Activated CD8-positive, alpha-beta memory T cell treated with anti-CD3 and anti-CD28 coated beads, Interleukin-2, amount 10 ng/mL, durations not matched to agents 7 days and 5 days (primary cell): ENCODE measurements at regions not wholly inside any gene's neighbourhood (a gene's known extent, or its start where the extent isn't known, plus 50 kb on each side); places are given as distances from the start of the nearest gene placed in this dataset.
A peak's percentile ranks its signal among the peaks of the same experiment; 100 is the strongest.

Experiments
- ATAC-seq: fragments of 150-1000 bp; cut with Tn5 transposase; one replicate; pipeline ENCODE4 v1.10.0; 2021; ENCODE audit warnings: moderate library complexity
- CTCF ChIA-PET: fragments of 350-600 bp; sonication (Branson Sonifier 250); formaldehyde crosslinking; loops from one replicate; lab custom pipeline; 2021; ENCODE audit warnings: antibody characterized with exemption; lab: Charles Lee
- DNase-seq: peaks from one replicate; pipeline ENCODE4 v3.0.0-alpha.2; 2020
- H3K27ac Mint-ChIP-seq: one replicate; pipeline ENCODE4 v1.8.0; 2021; ENCODE audit warnings: mild to moderate bottlenecking, mixed read lengths
- H3K27me3 Mint-ChIP-seq: one replicate; pipeline ENCODE4 v1.8.0; 2021; ENCODE audit warnings: mixed read lengths
- H3K36me3 Mint-ChIP-seq: one replicate; pipeline ENCODE4 v1.8.0; 2021; ENCODE audit warnings: mild to moderate bottlenecking, mixed read lengths
- H3K4me1 Mint-ChIP-seq: one replicate; pipeline ENCODE4 v1.8.0; 2021; ENCODE audit warnings: mixed read lengths
- H3K4me3 Mint-ChIP-seq: one replicate; pipeline ENCODE4 v1.8.0; 2021; ENCODE audit warnings: mild to moderate bottlenecking, moderate library complexity, mixed read lengths
- H3K9me3 Mint-ChIP-seq: one replicate; pipeline ENCODE4 v1.8.0; 2022; ENCODE audit warnings: low read depth, mixed read lengths

- no peak for ATAC-seq
- no peak for DNase-seq
- Mint-ChIP-seq H3K36me3 (peaks cover 19% of the 10 kb centered on the region), H3K4me1 (peaks cover 15% of the 10 kb centered on the region), H3K27ac (no peak overlapping the region), H3K9me3 (peaks cover 9% of the 10 kb centered on the region), H3K27me3 (peaks cover 41% of the 10 kb centered on the region), H3K4me3 (no peak overlapping the region)
- CTCF ChIA-PET, result no interaction called here
Observed at GRCh38 chr9:95729669-95730368, 145.7 kb upstream of the ERCC6L2 start.

DNA sequence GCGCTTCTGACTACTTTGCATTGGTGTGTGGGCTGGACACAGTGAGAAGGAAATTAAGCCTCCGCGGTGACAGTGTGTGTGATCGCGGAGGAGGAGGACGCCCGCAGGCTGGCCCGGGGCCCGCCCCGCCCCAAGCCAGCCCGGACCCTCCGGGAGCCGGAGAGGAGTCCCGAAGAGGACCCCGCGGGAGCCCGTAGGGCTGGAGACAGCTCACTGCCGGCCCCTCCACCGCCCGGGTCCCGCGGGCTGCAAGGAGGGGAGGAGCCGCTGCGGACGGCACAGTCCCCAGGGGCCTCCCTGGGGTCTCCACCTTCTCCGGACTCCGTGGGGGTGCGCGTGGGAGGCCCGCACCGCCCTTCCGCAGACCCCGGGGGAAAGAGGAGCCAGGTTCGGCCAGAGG lies 146.4 kb upstream of the ERCC6L2 start:
- ATAC-seq (no peak), DNase-seq (no peak)
- Mint-ChIP-seq H3K4me3 (no peak overlapping the region), H3K27me3 (peaks cover 36% of the 10 kb centered on the region), H3K4me1 (peaks cover 23% of the 10 kb centered on the region), H3K36me3 (peaks cover 26% of the 10 kb centered on the region), H3K27ac (no peak overlapping the region), H3K9me3 (peaks cover 10% of the 10 kb centered on the region)
- CTCF ChIA-PET, result no interaction called here

GRCh38 chr9:95727947-95728520 lies 147.5 kb upstream of the ERCC6L2 start:
- Mint-ChIP-seq H3K9me3 (peaks cover 12% of the 10 kb centered on the region), H3K27ac (no peak overlapping the region), H3K4me1 (peaks cover 30% of the 10 kb centered on the region), H3K27me3 (peaks cover 33% of the 10 kb centered on the region), H3K4me3 (no peak overlapping the region), H3K36me3 (peaks cover 29% of the 10 kb centered on the region)
- CTCF ChIA-PET, result interaction anchor here (1.3 to 2.0 kb wide), 3 partner anchors 9 to 148 kb away, joined by 4 to 6 read pairs (median 6); partner anchors contain the start of gene ERCC6L2
- no peak for DNase-seq
- no peak for ATAC-seq

DNA sequence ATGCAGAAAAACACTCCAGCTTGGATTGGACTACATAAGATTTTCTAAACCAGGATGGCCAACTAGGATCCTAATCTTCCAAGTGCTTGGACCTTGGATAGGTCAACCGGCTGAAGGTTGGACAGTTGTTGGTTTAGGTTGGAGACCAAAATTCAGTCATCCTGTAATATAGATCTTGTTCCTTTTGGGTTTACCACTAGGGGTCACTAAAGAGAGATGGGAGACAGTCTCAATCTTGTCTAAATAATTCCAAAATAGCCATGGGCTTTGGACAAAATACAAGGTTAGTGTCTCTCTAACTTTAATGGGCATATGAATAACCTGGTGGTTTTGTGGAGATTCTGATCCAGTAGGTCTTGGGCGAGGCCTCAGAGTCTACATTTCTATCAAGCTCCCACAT lies 148.7 kb upstream of the ERCC6L2 start:
- Mint-ChIP-seq H3K27me3 (peaks cover 33% of the 10 kb centered on the region), H3K27ac (no peak overlapping the region), H3K4me3 (no peak overlapping the region), H3K4me1 (peaks cover 32% of the 10 kb centered on the region), H3K9me3 (peaks cover 12% of the 10 kb centered on the region), H3K36me3 (peaks cover 35% of the 10 kb centered on the region)
- DNase-seq (no peak), ATAC-seq (no peak)
- CTCF ChIA-PET, result interaction anchor here (0.9 to 2.0 kb wide), 11 partner anchors 9 to 506 kb away, joined by 3 to 6 read pairs (median 4); partner anchors contain the start of gene ERCC6L2

GRCh38 chr9:95725045-95725444 lies 150.4 kb upstream of the ERCC6L2 start:
- H3K36me3 Mint-ChIP-seq, result peaks cover 33% of the 10 kb centered on the region
- ATAC-seq (peak; percentile 37), DNase-seq (no peak)
- peaks cover 9% of the 10 kb centered on the region for H3K9me3 Mint-ChIP-seq
- H3K27me3 Mint-ChIP-seq, result peaks cover 37% of the 10 kb centered on the region
- peak overlapping the region; percentile 73 for H3K27ac Mint-ChIP-seq
- H3K4me1 Mint-ChIP-seq, result peaks cover 32% of the 10 kb centered on the region
- CTCF ChIA-PET, result no interaction called here
- H3K4me3 Mint-ChIP-seq, result no peak overlapping the region

- ATAC-seq (peak; percentile 94), DNase-seq (peak; percentile 94)
- Mint-ChIP-seq H3K4me3 (peak overlapping the region; percentile 25), H3K36me3 (peaks cover 33% of the 10 kb centered on the region), H3K9me3 (peaks cover 7% of the 10 kb centered on the region), H3K27ac (peak overlapping the region; percentile 73), H3K27me3 (peaks cover 40% of the 10 kb centered on the region), H3K4me1 (peaks cover 32% of the 10 kb centered on the region)
- CTCF ChIA-PET, result interaction anchor here (1.3 kb wide), 1 partner anchor 98 kb away, joined by 3 read pairs; no protein-coding TSS in a partner anchor
Observed at GRCh38 chr9:95724253-95724991, 151.1 kb upstream of the ERCC6L2 start.

GRCh38 chr9:95722141-95722540 lies 153.3 kb upstream of the ERCC6L2 start:
- Mint-ChIP-seq H3K9me3 (peaks cover 19% of the 10 kb centered on the region), H3K27ac (no peak overlapping the region), H3K27me3 (peaks cover 44% of the 10 kb centered on the region), H3K4me1 (peaks cover 29% of the 10 kb centered on the region), H3K4me3 (no peak overlapping the region), H3K36me3 (peaks cover 35% of the 10 kb centered on the region)
- DNase-seq, result no peak
- ATAC-seq, result no peak
- CTCF ChIA-PET, result no interaction called here

- H3K9me3 Mint-ChIP-seq, result peaks cover 22% of the 10 kb centered on the region
- no peak for ATAC-seq
Observed at GRCh38 chr9:95721061-95721531, 154.4 kb upstream of the ERCC6L2 start.

DNA sequence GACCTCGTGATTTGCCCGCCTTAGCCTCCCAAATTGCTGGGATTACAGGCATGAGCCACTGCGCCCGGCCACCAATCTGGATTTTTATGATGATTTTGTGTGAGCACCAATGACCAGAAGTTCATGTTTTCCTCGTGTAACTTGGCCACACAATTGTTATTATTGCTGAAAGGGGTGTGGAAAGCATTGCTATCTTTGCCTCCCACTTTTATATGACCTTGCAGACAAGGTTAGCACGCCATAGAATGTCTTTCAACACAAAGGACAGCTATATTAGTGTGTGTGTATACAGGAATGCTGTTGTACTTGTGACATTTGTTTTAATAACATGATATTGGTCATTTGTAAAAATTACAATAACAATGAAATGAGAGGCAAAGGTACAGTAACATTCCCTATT lies 155.0 kb upstream of the ERCC6L2 start:
- ATAC-seq, result no peak
- peaks cover 24% of the 10 kb centered on the region for H3K9me3 Mint-ChIP-seq
- H3K4me1 Mint-ChIP-seq, result peaks cover 24% of the 10 kb centered on the region
- peaks cover 34% of the 10 kb centered on the region for H3K36me3 Mint-ChIP-seq
- H3K27ac Mint-ChIP-seq, result no peak overlapping the region
- CTCF ChIA-PET, result no interaction called here
- no peak for DNase-seq
- H3K4me3 Mint-ChIP-seq, result no peak overlapping the region
- H3K27me3 Mint-ChIP-seq, result peaks cover 41% of the 10 kb centered on the region

More at GRCh38 chr9:95721061-95721531, 154.4 kb upstream of the ERCC6L2 start:
- no peak for DNase-seq
- Mint-ChIP-seq H3K4me1 (peaks cover 29% of the 10 kb centered on the region), H3K27me3 (peaks cover 45% of the 10 kb centered on the region), H3K27ac (no peak overlapping the region), H3K36me3 (peaks cover 37% of the 10 kb centered on the region), H3K4me3 (no peak overlapping the region)
- CTCF ChIA-PET, result no interaction called here

DNA sequence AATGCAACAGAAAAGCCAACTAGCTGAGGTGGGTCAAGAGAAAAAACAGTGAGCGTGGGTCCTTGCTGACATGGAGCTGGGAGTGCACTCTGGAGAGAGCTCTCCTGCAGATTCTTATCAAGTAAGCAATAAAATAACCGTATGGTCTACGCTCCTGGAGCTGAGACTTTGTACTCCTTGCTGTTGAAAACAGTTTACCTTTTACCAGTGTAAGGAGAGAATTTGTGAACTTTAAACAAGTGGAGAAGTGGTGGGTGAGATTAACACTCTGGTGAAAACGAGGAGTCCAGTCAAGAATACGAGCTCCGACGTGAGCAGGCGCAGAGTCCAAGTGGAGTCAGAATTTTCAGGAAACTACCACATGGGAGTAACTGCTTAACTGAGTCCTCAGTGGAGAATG lies 156.1 kb upstream of the ERCC6L2 start:
- no peak for ATAC-seq
- no peak overlapping the region for H3K27ac Mint-ChIP-seq
- peaks cover 12% of the 10 kb centered on the region for H3K4me1 Mint-ChIP-seq
- no peak for DNase-seq
- H3K9me3 Mint-ChIP-seq, result peaks cover 24% of the 10 kb centered on the region
- H3K36me3 Mint-ChIP-seq, result peaks cover 27% of the 10 kb centered on the region
- CTCF ChIA-PET, result no interaction called here
- peaks cover 39% of the 10 kb centered on the region for H3K27me3 Mint-ChIP-seq
- H3K4me3 Mint-ChIP-seq, result no peak overlapping the region

GRCh38 chr9:95718263-95718662 lies 157.2 kb upstream of the ERCC6L2 start:
- Mint-ChIP-seq H3K4me3 (no peak overlapping the region), H3K27me3 (peaks cover 39% of the 10 kb centered on the region), H3K9me3 (peaks cover 22% of the 10 kb centered on the region), H3K27ac (no peak overlapping the region), H3K36me3 (peaks cover 22% of the 10 kb centered on the region), H3K4me1 (peaks cover 3% of the 10 kb centered on the region)
- ATAC-seq, result no peak
- DNase-seq, result no peak
- CTCF ChIA-PET, result interaction anchor here (0.8 to 1.5 kb wide), 2 partner anchors 9 to 499 kb away, joined by 3 to 5 read pairs; no protein-coding TSS in a partner anchor

DNA sequence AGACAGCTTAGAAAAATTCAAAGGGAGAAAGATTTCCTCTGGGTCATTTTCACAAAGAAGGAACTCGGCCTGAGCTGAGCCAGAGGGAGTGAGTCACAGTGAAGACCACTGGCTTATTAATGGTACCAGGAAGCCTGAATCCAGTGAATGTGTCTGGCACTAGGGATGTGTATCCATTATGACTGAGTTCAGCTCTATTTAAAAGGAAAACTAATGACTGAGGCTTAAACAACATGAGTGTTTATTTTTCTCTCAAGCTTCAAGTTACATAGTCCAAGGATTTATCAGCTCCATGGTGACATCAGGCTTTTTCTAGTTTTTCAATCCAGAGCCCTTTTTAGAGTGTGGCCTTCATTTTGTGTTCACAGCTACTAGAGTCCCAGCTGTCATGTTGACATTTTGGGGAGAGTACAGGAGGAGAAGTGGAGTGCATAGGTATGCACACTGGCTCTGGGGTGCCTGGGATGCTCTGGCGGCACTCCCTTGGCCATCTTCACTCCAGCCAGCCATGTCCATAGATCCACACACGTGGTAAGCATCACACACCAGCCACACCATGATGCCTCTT lies 159.5 kb upstream of the ERCC6L2 start:
- H3K36me3 Mint-ChIP-seq, result peaks cover 16% of the 10 kb centered on the region
- CTCF ChIA-PET, result no interaction called here
- H3K27me3 Mint-ChIP-seq, result peaks cover 22% of the 10 kb centered on the region
- ATAC-seq (no peak), DNase-seq (no peak)
- H3K4me1 Mint-ChIP-seq, result no peaks in the 10 kb centered on the region
- no peak overlapping the region for H3K4me3 Mint-ChIP-seq
- H3K27ac Mint-ChIP-seq, result no peak overlapping the region
- H3K9me3 Mint-ChIP-seq, result peaks cover 22% of the 10 kb centered on the region

DNA sequence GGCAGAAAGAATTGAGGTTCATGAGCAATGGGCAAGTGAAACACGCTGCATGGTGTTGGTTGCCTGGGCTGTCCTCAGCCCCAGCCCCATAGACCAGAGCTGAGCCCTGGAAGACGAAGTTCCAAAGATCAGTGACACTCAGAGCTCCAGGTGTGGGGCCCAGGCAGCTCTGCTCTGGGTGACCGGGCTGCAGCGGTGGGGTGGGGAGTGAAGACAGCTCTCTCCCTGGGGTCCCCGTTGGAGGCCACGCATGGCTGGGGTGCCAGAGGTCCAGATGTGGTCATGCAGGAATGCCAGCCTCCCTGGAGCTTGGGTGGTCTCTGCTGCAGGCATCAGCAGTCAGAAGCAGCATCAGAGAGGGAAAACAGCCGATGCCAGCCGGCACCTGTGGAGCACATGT lies 165.0 kb upstream of the ERCC6L2 start:
- Mint-ChIP-seq H3K36me3 (peaks cover 6% of the 10 kb centered on the region), H3K4me1 (no peaks in the 10 kb centered on the region), H3K9me3 (peaks cover 5% of the 10 kb centered on the region), H3K27me3 (peaks cover 15% of the 10 kb centered on the region), H3K27ac (no peak overlapping the region), H3K4me3 (no peak overlapping the region)
- no peak for ATAC-seq
- CTCF ChIA-PET, result interaction anchor here (1.6 kb wide), 1 partner anchor 507 kb away, joined by 4 read pairs; no protein-coding TSS in a partner anchor
- DNase-seq, result no peak
